NCI-H446 treated with DMSO at 0.1 percent for 48 hours (cell line): ENCODE measurements at regions not wholly inside any gene's neighbourhood (a gene's known extent, or its start where the extent isn't known, plus 50 kb on each side); places are given as distances from the start of the nearest gene placed in this dataset.
"Not testable (repeated sequence)": the region's sequence is repeated elsewhere in the genome, so short reads cannot be mapped to it uniquely, and the experiment has no call there.

ENCODE experiments used
- DNase-seq: peaks from one replicate; lab custom pipeline; 2025; lab: John Stamatoyannopoulos, UW

- DNase-seq: no peak
Observed at GRCh38 chr14:61602003-61602732, 93.1 kb upstream of the HIF1A start.

GRCh38 chr14:61602733-61603077, 92.6 kb upstream of the HIF1A start:
- DNase-seq: no peak

GRCh38 chr14:61603736-61604135, 91.6 kb upstream of the HIF1A start:
- DNase-seq: no peak

- no peak for DNase-seq
Observed at GRCh38 chr14:61607570-61608244, 87.6 kb upstream of the HIF1A start.

GRCh38 chr14:61608245-61609165, 86.8 kb upstream of the HIF1A start:
- peak; percentile 25 for DNase-seq

- no peak for DNase-seq
Observed at GRCh38 chr14:61609191-61609843, 86.0 kb upstream of the HIF1A start.

GRCh38 chr14:61609884-61610283, 85.4 kb upstream of the HIF1A start:
- no peak for DNase-seq

GRCh38 chr14:61610900-61611299, 84.4 kb upstream of the HIF1A start:
- no peak for DNase-seq

- no peak for DNase-seq
Observed at GRCh38 chr14:61611880-61612630, 83.3 kb upstream of the HIF1A start.

- DNase-seq: not testable (repeated sequence)
Observed at GRCh38 chr14:61613006-61613405, 82.3 kb upstream of the HIF1A start.

GRCh38 chr14:61614693-61615092, 80.6 kb upstream of the HIF1A start:
- DNase-seq: no peak

- DNase-seq: no peak
Observed at GRCh38 chr14:61615743-61616523, 79.4 kb upstream of the HIF1A start.

- no peak for DNase-seq
Observed at GRCh38 chr14:61616524-61617185, 78.7 kb upstream of the HIF1A start.

- no peak for DNase-seq
Observed at GRCh38 chr14:61618448-61618847, 76.9 kb upstream of the HIF1A start.

GRCh38 chr14:61619494-61619893, 75.8 kb upstream of the HIF1A start:
- DNase-seq: no peak

GRCh38 chr14:61620130-61620946, 75.0 kb upstream of the HIF1A start:
- no peak for DNase-seq

GRCh38 chr14:61621444-61621843, 73.9 kb upstream of the HIF1A start:
- DNase-seq: no peak

- DNase-seq: no peak
Observed at GRCh38 chr14:61622051-61622450, 73.3 kb upstream of the HIF1A start.

- DNase-seq: no peak
Observed at GRCh38 chr14:61623927-61624326, 71.4 kb upstream of the HIF1A start.
